Fibroblast of lung (primary cell): ENCODE measurements at regions not wholly inside any gene's neighbourhood (a gene's known extent, or its start where the extent isn't known, plus 50 kb on each side); places are given as distances from the start of the nearest gene placed in this dataset.
A peak's percentile ranks its signal among the peaks of the same experiment; 100 is the strongest.

Source experiments
- DNase-seq, 2 donors: peaks; one replicate each; pipeline versions ENCODE4 v3.0.0 to v3.0.0-alpha.2; 2010; ENCODE audit warnings: low read depth in 2 of 2
- H2AFZ ChIP-seq: 2 replicates; pipeline ENCODE4 v1.5.1; 2012; ENCODE audit warnings: low read length, control low read depth, inconsistent platforms
- H3K27ac ChIP-seq: 2 replicates; pipeline ENCODE4 v1.5.1; 2011; ENCODE audit warnings: low read length, control low read depth; ENCODE audit not compliant: insufficient read depth
- H3K27me3 ChIP-seq: 2 replicates; pipeline ENCODE4 v1.5.1; 2011; ENCODE audit warnings: mild to moderate bottlenecking, low read length; ENCODE audit not compliant: control insufficient read depth, insufficient read depth
- H3K36me3 ChIP-seq: 2 replicates; pipeline ENCODE4 v1.5.1; 2011; ENCODE audit warnings: low read length; ENCODE audit not compliant: control insufficient read depth, insufficient read depth
- H3K4me1 ChIP-seq: 2 replicates; pipeline ENCODE4 v1.5.1; 2011; ENCODE audit warnings: low read length; ENCODE audit not compliant: control insufficient read depth, insufficient read depth; ENCODE audit errors: extremely low read depth
- H3K4me2 ChIP-seq: 2 replicates; pipeline ENCODE4 v1.5.1; 2011; ENCODE audit warnings: low read length, control low read depth; ENCODE audit not compliant: insufficient read depth; ENCODE audit errors: extremely low read depth
- H3K4me3 ChIP-seq, 4 experiments: fragments of 200-600 bp in 1 of 4; sonication (generic) in 1 of 4; replicated peaks in 1 of 4; 2 replicates each; pipeline ENCODE4 v1.5.1; 2011 to 2016; ENCODE audit warnings: low read length in 4 of 4, low read depth in 3 of 4, mild to moderate bottlenecking in 3 of 4, control low read depth in 2 of 4, inconsistent platforms in 1 of 4, mixed read lengths in 1 of 4; ENCODE audit not compliant: insufficient read depth in 1 of 4; ENCODE audit errors: control extremely low read depth in 1 of 4
- H3K79me2 ChIP-seq: 2 replicates; pipeline ENCODE4 v1.5.1; 2012; ENCODE audit warnings: mild to moderate bottlenecking, low read length, inconsistent platforms; ENCODE audit not compliant: control insufficient read depth, insufficient read depth
- H3K9ac ChIP-seq: 2 replicates; pipeline ENCODE4 v1.5.1; 2011; ENCODE audit warnings: mild to moderate bottlenecking, low read length, control low read depth; ENCODE audit not compliant: insufficient read depth
- H3K9me3 ChIP-seq: 2 replicates; pipeline ENCODE4 v1.5.1; 2012; ENCODE audit warnings: low read depth, low read length; ENCODE audit not compliant: control insufficient read depth, insufficient read depth
- H4K20me1 ChIP-seq: 2 replicates; pipeline ENCODE4 v1.5.1; 2011; ENCODE audit warnings: low read length; ENCODE audit not compliant: control insufficient read depth, insufficient read depth; ENCODE audit errors: extremely low read depth
- CTCF ChIP-seq, 2 donors: IDR thresholded peaks in 1 of 2; conservative IDR thresholded peaks in 1 of 2; 1 replicate in 1 of 2; 2 replicates in 1 of 2; pipeline ENCODE4 v1.5.1; 2011 to 2012; ENCODE audit warnings: low read length in 2 of 2, control low read depth in 1 of 2, inconsistent platforms in 1 of 2, low read depth in 1 of 2, mild to moderate bottlenecking in 1 of 2
- EZH2 ChIP-seq: IDR thresholded peaks from 2 replicates; pipeline ENCODE4 v1.5.1; 2012; ENCODE audit warnings: low read length, control low read depth, mild to moderate bottlenecking; ENCODE audit errors: missing control alignments

- Histone ChIP-seq H4K20me1 (no peaks in the 10 kb centered on the region), H2AFZ (no peak overlapping the region), H3K27me3 (no peaks in the 10 kb centered on the region), H3K9ac (no peak overlapping the region), H3K27ac (no peak overlapping the region), H3K4me2 (no peak overlapping the region), H3K9me3 (no peaks in the 10 kb centered on the region), H3K36me3 (no peaks in the 10 kb centered on the region), H3K4me3 (no peak overlapping the region), H3K79me2 (no peaks in the 10 kb centered on the region), H3K4me1 (peaks cover 4% of the 10 kb centered on the region)
- TF ChIP-seq CTCF (conservative IDR thresholded peaks at IDR 0.05 in 1 of 2, IDR thresholded peaks at IDR 0.05 in 1 of 2; ENCODE audit: low read depth in 1 of 2, low read length in 2 of 2) (no peak), EZH2 (no peak)
- DNase-seq, result no peak
These were observed 487.4 kb downstream of the TNS3 start for GRCh38 chr7:47094462-47094861.

DNA sequence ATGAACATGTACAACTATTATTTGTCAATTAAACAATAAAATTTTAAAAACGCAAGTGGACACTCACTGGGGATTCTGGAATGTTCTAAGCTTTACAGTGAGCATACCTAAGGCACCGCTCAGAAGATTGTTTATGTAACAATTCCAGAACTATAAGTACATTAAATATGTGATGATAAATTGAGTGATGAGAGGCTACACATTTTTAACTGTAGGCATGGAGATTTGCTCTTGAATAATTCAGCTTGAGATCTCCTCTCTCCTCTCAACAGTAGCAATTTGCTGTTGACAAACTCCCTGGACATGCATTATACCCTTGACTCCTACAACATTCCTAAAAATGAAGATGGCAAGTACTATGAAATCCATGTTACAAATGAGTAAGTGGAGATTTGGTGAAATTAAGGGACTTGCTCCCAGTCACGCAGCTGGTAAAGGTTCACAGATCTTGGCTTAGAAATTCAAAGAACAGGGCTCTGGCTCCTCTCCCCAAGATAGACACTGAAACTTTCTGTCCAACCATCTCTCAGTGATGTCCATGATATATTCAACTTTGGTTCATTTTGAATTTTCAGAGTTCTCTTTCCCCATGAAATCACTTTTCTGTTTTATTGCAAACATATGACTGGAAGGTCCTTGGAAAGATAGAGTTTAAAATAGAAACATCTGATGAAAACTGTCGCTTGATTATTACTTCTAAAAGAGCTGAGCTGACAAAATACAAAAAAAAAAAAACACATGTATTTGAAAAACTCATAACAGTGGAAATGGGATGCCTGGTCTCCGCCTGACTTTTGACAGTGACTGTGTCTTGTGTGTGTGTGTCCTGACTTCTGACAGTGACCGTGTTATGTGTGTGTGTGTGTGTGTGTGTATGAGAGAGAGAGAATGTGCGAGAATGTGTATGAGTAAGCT lies 488.3 kb downstream of the TNS3 start:
- peak; percentile 16 to 22 for DNase-seq
- H3K27me3 ChIP-seq, result no peaks in the 10 kb centered on the region
- no peaks in the 10 kb centered on the region for H3K36me3 ChIP-seq
- no peaks in the 10 kb centered on the region for H3K79me2 ChIP-seq
- H3K9ac ChIP-seq, result no peak overlapping the region
- H3K4me3 ChIP-seq, result no peak overlapping the region
- H3K4me1 ChIP-seq, result peaks cover 4% of the 10 kb centered on the region
- TF ChIP-seq EZH2 (no peak), CTCF (conservative IDR thresholded peaks at IDR 0.05 in 1 of 2, IDR thresholded peaks at IDR 0.05 in 1 of 2; ENCODE audit: low read depth in 1 of 2, low read length in 2 of 2) (no peak)
- H3K9me3 ChIP-seq, result no peaks in the 10 kb centered on the region
- H4K20me1 ChIP-seq, result no peaks in the 10 kb centered on the region
- peak overlapping the region; percentile 13 for H3K4me2 ChIP-seq
- no peak overlapping the region for H3K27ac ChIP-seq
- H2AFZ ChIP-seq, result no peak overlapping the region

GRCh38 chr7:47092336-47092735 lies 489.6 kb downstream of the TNS3 start:
- Histone ChIP-seq H3K79me2 (no peaks in the 10 kb centered on the region), H3K9me3 (no peaks in the 10 kb centered on the region), H3K27me3 (no peaks in the 10 kb centered on the region), H3K4me1 (peaks cover 4% of the 10 kb centered on the region), H2AFZ (no peak overlapping the region), H3K27ac (no peak overlapping the region), H3K4me3 (no peak overlapping the region), H3K36me3 (no peaks in the 10 kb centered on the region), H3K9ac (no peak overlapping the region), H3K4me2 (no peak overlapping the region), H4K20me1 (no peaks in the 10 kb centered on the region)
- TF ChIP-seq CTCF (conservative IDR thresholded peaks at IDR 0.05 in 1 of 2, IDR thresholded peaks at IDR 0.05 in 1 of 2; ENCODE audit: low read depth in 1 of 2, low read length in 2 of 2) (no peak), EZH2 (no peak)
- peak in 1 of 2 donors; percentile 34 for DNase-seq
